IMR-90 (cell line): ENCODE measurements at regions not wholly inside any gene's neighbourhood (a gene's known extent, or its start where the extent isn't known, plus 50 kb on each side); places are given as distances from the start of the nearest gene placed in this dataset.

ENCODE experiments used
- ATAC-seq: fragments of 200-7000 bp; cut with Tn5 transposase; 2 replicates; pipeline ENCODE4 v1.9.1; 2020; ENCODE audit warnings: low read depth, mild to moderate bottlenecking, moderate library complexity
- BruUV-seq: library from RNA; stranded (reverse); fragments of 400-500 nt; replicated peaks from 2 replicates; lab custom pipeline; 2021; lab: Mats Ljungman, UMichigan
- CTCF ChIA-PET: fragments of 300-600 bp; formaldehyde crosslinking; extraction: SDS; loops from one replicate; lab custom pipeline; 2021; ENCODE audit warnings: antibody characterized with exemption; lab: Yijun Ruan, JAX
- POLR2A ChIA-PET: fragments of 300-600 bp; sonication (Branson Sonifier 250); formaldehyde crosslinking; loops from one replicate; lab custom pipeline; 2022; ENCODE audit warnings: antibody characterized with exemption; ENCODE audit not compliant: unreplicated experiment; lab: Charles Lee
- DNase-seq: peaks from one replicate; pipeline ENCODE4 v3.0.0; 2013
- H2AFZ ChIP-seq: replicated peaks from 2 replicates; pipeline ENCODE3; 2013; ENCODE audit warnings: low read length, mild to moderate bottlenecking; ENCODE audit not compliant: poor library complexity
- H2AK5ac ChIP-seq: 2 replicates; pipeline ENCODE4 v1.6.1; 2013; ENCODE audit warnings: low read depth, low read length, inconsistent platforms
- H2AK9ac ChIP-seq: replicated peaks from 2 replicates; pipeline ENCODE3; 2013; ENCODE audit warnings: mild to moderate bottlenecking, low read depth, low read length, moderate library complexity; ENCODE audit not compliant: poor library complexity
- H2BK120ac ChIP-seq: 2 replicates; pipeline ENCODE4 v1.6.1; 2013; ENCODE audit warnings: low read depth, low read length, inconsistent platforms
- H2BK15ac ChIP-seq: 3 replicates; pipeline ENCODE4 v1.6.1; 2013; ENCODE audit warnings: low read depth, low read length, inconsistent platforms
- H2BK20ac ChIP-seq: 2 replicates; pipeline ENCODE4 v1.6.1; 2013; ENCODE audit warnings: low read depth, mild to moderate bottlenecking, inconsistent platforms, low read length, moderate library complexity
- H2BK5ac ChIP-seq: 2 replicates; pipeline ENCODE4 v1.6.1; 2013; ENCODE audit warnings: mild to moderate bottlenecking, low read depth, low read length, inconsistent platforms; ENCODE audit not compliant: poor library complexity, severe bottlenecking
- H3K14ac ChIP-seq: replicated peaks from 2 replicates; pipeline ENCODE4 v1.6.1; 2013; ENCODE audit warnings: low read depth, low read length, inconsistent platforms
- H3K18ac ChIP-seq: 2 replicates; pipeline ENCODE4 v1.6.1; 2013; ENCODE audit warnings: low read depth, low read length, control low read depth
- H3K23ac ChIP-seq: 2 replicates; pipeline ENCODE4 v1.6.1; 2013; ENCODE audit warnings: low read depth, low read length, inconsistent platforms
- H3K27ac ChIP-seq: 2 replicates; pipeline ENCODE4 v1.5.1; 2013; ENCODE audit warnings: mild to moderate bottlenecking, control low read depth, low read length; ENCODE audit not compliant: insufficient read depth
- H3K27me3 ChIP-seq: 2 replicates; pipeline ENCODE4 v1.6.1; 2013; ENCODE audit warnings: low read length; ENCODE audit not compliant: control insufficient read depth, insufficient read depth
- H3K36me3 ChIP-seq: 2 replicates; pipeline ENCODE4 v1.6.1; 2013; ENCODE audit warnings: low read length, mixed read lengths; ENCODE audit not compliant: control insufficient read depth, insufficient read depth
- H3K4ac ChIP-seq: 2 replicates; pipeline ENCODE4 v1.6.1; 2013; ENCODE audit warnings: low read depth, low read length, inconsistent platforms
- H3K4me1 ChIP-seq: 2 replicates; pipeline ENCODE4 v1.6.1; 2013; ENCODE audit warnings: low read length, mixed read lengths; ENCODE audit not compliant: control insufficient read depth, insufficient read depth
- H3K4me2 ChIP-seq: 2 replicates; pipeline ENCODE4 v1.6.1; 2013; ENCODE audit warnings: low read depth, mild to moderate bottlenecking, control low read depth, low read length, moderate library complexity
- H3K4me3 ChIP-seq: 2 replicates; pipeline ENCODE4 v1.5.1; 2013; ENCODE audit warnings: low read depth, mild to moderate bottlenecking, control low read depth, low read length, moderate library complexity; ENCODE audit not compliant: insufficient read depth
- H3K56ac ChIP-seq: 2 replicates; pipeline ENCODE4 v1.6.1; 2013; ENCODE audit warnings: low read length, inconsistent platforms; ENCODE audit not compliant: insufficient read depth; ENCODE audit errors: extremely low read depth
- H3K79me1 ChIP-seq, 2 experiments: 2 replicates each; pipeline ENCODE4 v1.6.1; 2013; ENCODE audit warnings: low read length in 2 of 2, inconsistent platforms in 1 of 2, low read depth in 1 of 2
- H3K9ac ChIP-seq: 2 replicates; pipeline ENCODE4 v1.6.1; 2013; ENCODE audit warnings: low read depth, low read length, control low read depth
- H3K9me1 ChIP-seq: 2 replicates; pipeline ENCODE4 v1.6.1; 2013; ENCODE audit warnings: low read length, inconsistent platforms; ENCODE audit not compliant: insufficient read depth
- H3K9me3 ChIP-seq: 2 replicates; pipeline ENCODE4 v1.6.1; 2013; ENCODE audit warnings: low read length; ENCODE audit not compliant: control insufficient read depth, insufficient read depth
- H4K20me1 ChIP-seq: 2 replicates; pipeline ENCODE4 v1.6.1; 2013; ENCODE audit warnings: low read length, inconsistent platforms; ENCODE audit not compliant: insufficient read depth
- H4K5ac ChIP-seq: 2 replicates; pipeline ENCODE4 v1.6.1; 2013; ENCODE audit warnings: mild to moderate bottlenecking, low read depth, low read length, control low read depth
- H4K8ac ChIP-seq, 2 experiments: 2 replicates each; pipeline ENCODE4 v1.6.1; 2013; ENCODE audit warnings: low read depth in 2 of 2, low read length in 2 of 2, control low read depth in 1 of 2, inconsistent platforms in 1 of 2
- H4K91ac ChIP-seq: 2 replicates; pipeline ENCODE4 v1.6.1; 2013; ENCODE audit warnings: low read depth, low read length, inconsistent platforms; ENCODE audit not compliant: insufficient read depth
- BHLHE40 ChIP-seq: fragments of 150-350 bp; IDR thresholded peaks from 2 replicates; pipeline ENCODE4 v1.6.1; 2016; ENCODE audit warnings: mild to moderate bottlenecking, low read depth, low read length
- CEBPB ChIP-seq: IDR thresholded peaks from 2 replicates; pipeline ENCODE4 v1.6.1; 2012; ENCODE audit warnings: low read depth, low read length, improper control_type of control experiment
- CHD1 ChIP-seq: IDR thresholded peaks from 2 replicates; pipeline ENCODE4 v1.6.1; 2012; ENCODE audit warnings: low read depth, low read length, improper control_type of control experiment
- CTCF ChIP-seq: conservative IDR thresholded peaks from 2 replicates; pipeline ENCODE4 v1.5.1; 2012; ENCODE audit warnings: mild to moderate bottlenecking, low read depth, low read length, improper control_type of control experiment
- ELK1 ChIP-seq: fragments of 150-350 bp; IDR thresholded peaks from 2 replicates; pipeline ENCODE4 v1.6.1; 2016; ENCODE audit warnings: low read depth, mild to moderate bottlenecking, low read length, moderate library complexity, borderline replicate concordance
- FOS ChIP-seq: fragments of 150-350 bp; IDR thresholded peaks from 2 replicates; pipeline ENCODE4 v1.6.1; 2016; ENCODE audit warnings: low read depth, low read length
- MAFK ChIP-seq: IDR thresholded peaks from 2 replicates; pipeline ENCODE4 v1.6.1; 2012; ENCODE audit warnings: low read depth, low read length, improper control_type of control experiment
- MAZ ChIP-seq: IDR thresholded peaks from 2 replicates; pipeline ENCODE4 v1.6.1; 2012; ENCODE audit warnings: low read depth, mild to moderate bottlenecking, low read length, improper control_type of control experiment, moderate library complexity, borderline replicate concordance
- MXI1 ChIP-seq: IDR thresholded peaks from 2 replicates; pipeline ENCODE4 v1.6.1; 2012; ENCODE audit warnings: low read depth, mild to moderate bottlenecking, low read length, moderate library complexity, borderline replicate concordance
- NFE2L2 ChIP-seq: fragments of 150-350 bp; IDR thresholded peaks from 2 replicates; pipeline ENCODE4 v1.6.1; 2016; ENCODE audit warnings: low read depth, mild to moderate bottlenecking, low read length
- POLR2A ChIP-seq: IDR thresholded peaks from 2 replicates; pipeline ENCODE4 v1.6.1; 2012; ENCODE audit warnings: mild to moderate bottlenecking, low read depth, low read length
- RAD21 ChIP-seq: IDR thresholded peaks from 2 replicates; pipeline ENCODE4 v1.6.1; 2012; ENCODE audit warnings: low read length, improper control_type of control experiment
- RCOR1 ChIP-seq: IDR thresholded peaks from 2 replicates; pipeline ENCODE4 v1.6.1; 2012; ENCODE audit warnings: mild to moderate bottlenecking, low read length, improper control_type of control experiment; ENCODE audit not compliant: insufficient replicate concordance
- RFX5 ChIP-seq: IDR thresholded peaks from 2 replicates; pipeline ENCODE4 v1.8.0; 2012; ENCODE audit warnings: low read depth, mild to moderate bottlenecking, low read length, moderate library complexity
- SMC3 ChIP-seq: fragments of 150-350 bp; IDR thresholded peaks from 2 replicates; pipeline ENCODE4 v1.6.1; 2016; ENCODE audit warnings: low read depth, mild to moderate bottlenecking, antibody characterized with exemption, low read length, moderate library complexity
- USF2 ChIP-seq: fragments of 150-350 bp; IDR thresholded peaks from 2 replicates; pipeline ENCODE4 v1.6.1; 2017; ENCODE audit warnings: mild to moderate bottlenecking, antibody characterized with exemption, low read length, low read depth
- whole genome bisulfite sequencing, 2 experiments: methylation state at CpG; one replicate each; pipeline versions ENCODE4 v1.1.5 to v1.1.7; 2013; ENCODE audit warnings: missing lambda C conversion rate in 2 of 2; ENCODE audit not compliant: insufficient read length in 1 of 2; ENCODE audit errors: extremely low coverage in 2 of 2; 5-methylcytosine and 5-hydroxymethylcytosine counted together
- dilution Hi-C: fragments of 300-500 bp; cut with HindIII; formaldehyde crosslinking; loops from one replicate; pipeline ENCODE4 v1.14.3; 2018; ENCODE audit warnings: low sequenced_read_pairs; ENCODE audit not compliant: unreplicated experiment
- in situ Hi-C: fragments of 300-500 bp; cut with MboI; formaldehyde crosslinking; loops from 3 replicates; pipeline ENCODE4 v1.14.3; 2019; ENCODE audit warnings: low sequenced_read_pairs, inconsistent platforms, mixed read lengths
- intact Hi-C: fragments of 100-400 bp; cut with micrococcal nuclease; formaldehyde crosslinking; loops from 2 replicates; pipeline ENCODE4 v1.10.0; 2022

- Histone ChIP-seq H3K9me3 (0 out of 2 replicates have a peak, but pooled peaks cover 2% of the 10 kb centered on the region), H3K4me1 (no peaks in the 10 kb centered on the region), H3K4me2 (no peak overlapping the region), H3K9me1 (no peaks in the 10 kb centered on the region), H3K18ac (no peak overlapping the region), H3K9ac (no peak overlapping the region), H3K4me3 (no peak overlapping the region), H4K20me1 (no peaks in the 10 kb centered on the region), H2AK9ac (no peak overlapping the region), H2AK5ac (no peak overlapping the region), H3K14ac (no peak overlapping the region), H3K4ac (no peak overlapping the region), H2BK5ac (no peak overlapping the region), H2BK15ac (no peak overlapping the region), H3K27ac (no peak overlapping the region), H2AFZ (no peak overlapping the region), H3K23ac (no peak overlapping the region), H4K5ac (no peak overlapping the region), H4K8ac (no peak overlapping the region), H2BK120ac (no peak overlapping the region), H3K27me3 (no peaks in the 10 kb centered on the region; the same call in 1 of the 2 replicates), H3K56ac (no peak overlapping the region), H4K91ac (no peak overlapping the region), H2BK20ac (no peak overlapping the region), H3K36me3 (no peaks in the 10 kb centered on the region), H3K79me1 (no peaks in the 10 kb centered on the region)
- no peak for TF ChIP-seq RCOR1
- TF ChIP-seq RFX5, result no peak
- TF ChIP-seq ELK1, result no peak
- no peak for TF ChIP-seq NFE2L2
- TF ChIP-seq BHLHE40, result no peak
- TF ChIP-seq USF2, result no peak
- no peak for TF ChIP-seq CEBPB
- no peak for TF ChIP-seq MAZ
- no peak for TF ChIP-seq MXI1
- no peak for TF ChIP-seq MAFK
- TF ChIP-seq RAD21, result no peak
- TF ChIP-seq CHD1, result no peak
- no peak for TF ChIP-seq POLR2A
- TF ChIP-seq CTCF, result no peak
- no peak for TF ChIP-seq SMC3
- TF ChIP-seq FOS, result no peak
- ChIA-PET POLR2A (no interaction called here), CTCF (interaction anchor here (0.6 to 0.7 kb wide), 2 partner anchors 138 to 438 kb away, joined by 3 to 4 read pairs; no protein-coding TSS in a partner anchor)
- BruUV-seq, result no TSS peak
- dilution Hi-C loops, result no loop called here
- no peak for ATAC-seq
- WGBS, 2 experiments, result 38% methylated on average over 3 of the region's 11 CpGs; no CpG with 5 or more reads in 1 of the 2 experiments
- in situ Hi-C loops, result no loop called here
- intact Hi-C loops, result no loop called here
- DNase-seq, result no peak
These were observed 78.9 kb downstream of the TEX29 start for GRCh38 chr13:111399334-111399733.
